ENCODE measurements at regions not wholly inside any gene's neighbourhood (a gene's known extent, or its start where the extent isn't known, plus 50 kb on each side); places are given as distances from the start of the nearest gene placed in this dataset.

DNA sequence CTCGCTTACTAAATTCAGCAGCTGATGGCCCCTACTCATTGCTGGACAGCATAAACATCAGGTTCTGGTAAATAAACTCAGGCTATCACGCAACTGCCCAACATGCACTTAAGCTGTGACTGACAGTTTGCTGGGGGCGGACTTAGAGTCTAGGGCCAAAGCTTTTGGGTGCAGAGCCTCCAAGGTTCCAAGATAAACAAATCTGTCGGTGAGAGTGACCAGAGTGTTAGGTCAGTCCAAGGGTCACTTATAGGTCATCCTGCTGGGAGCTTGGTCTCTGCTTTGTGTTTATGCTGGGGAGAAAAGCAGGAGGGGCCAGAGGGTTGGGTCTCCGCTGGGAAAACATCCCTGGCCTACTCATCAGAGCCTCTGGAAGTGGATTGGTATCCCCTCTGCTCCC, 188.6 kb upstream of the GATA6 start:
- no peak overlapping the region for H4K5ac ChIP-seq (ENCODE audit: low read depth, low read length)
- no peaks in the 10 kb centered on the region for H3K36me3 ChIP-seq (ENCODE audit: control insufficient read depth, insufficient read depth, low read length)
- H3K9ac ChIP-seq (ENCODE audit: low read depth, low read length), result no peak overlapping the region
- H3K23ac ChIP-seq (ENCODE audit: low read depth, low read length), result no peak overlapping the region
- H2BK120ac ChIP-seq (ENCODE audit: low read depth, low read length), result no peak overlapping the region
- H3K4me1 ChIP-seq (ENCODE audit: control insufficient read depth, insufficient read depth, low read length), result no peaks in the 10 kb centered on the region
- no peak overlapping the region for H4K8ac ChIP-seq (ENCODE audit: low read depth in 2 of 2, low read length in 2 of 2)
- no peak overlapping the region for H3K14ac ChIP-seq (replicated peaks; ENCODE audit: low read depth, low read length)
- H3K9me1 ChIP-seq (ENCODE audit: insufficient read depth, low read length), result no peaks in the 10 kb centered on the region
- intact Hi-C loops (cut with micrococcal nuclease), result no loop called here
- no TSS peak for BruUV-seq (replicated peaks)
- no peak overlapping the region for H2BK5ac ChIP-seq (ENCODE audit: low read depth, low read length, poor library complexity, severe bottlenecking)
- no peak overlapping the region for H4K91ac ChIP-seq (ENCODE audit: insufficient read depth, low read depth, low read length)
- no peak overlapping the region for H2AK5ac ChIP-seq (ENCODE audit: low read depth, low read length)
- ATAC-seq (ENCODE audit: low read depth) (no peak), DNase-seq (no peak)
- no peak overlapping the region for H3K18ac ChIP-seq (ENCODE audit: low read depth, low read length)
- no peak overlapping the region for H2BK15ac ChIP-seq (ENCODE audit: low read depth, low read length)
- in situ Hi-C loops (cut with MboI; ENCODE audit: low sequenced_read_pairs), result no loop called here
- H2AK9ac ChIP-seq (replicated peaks; ENCODE audit: low read depth, low read length, poor library complexity), result no peak overlapping the region
- CTCF ChIA-PET, result interaction anchor here (0.6 to 1.0 kb wide), 2 partner anchors 17 to 19 kb away, joined by 3 read pairs; no protein-coding TSS in a partner anchor
- POLR2A ChIA-PET (ENCODE audit: unreplicated experiment), result no interaction called here
- H3K27me3 ChIP-seq (ENCODE audit: control insufficient read depth, insufficient read depth, low read length), result peaks cover 5% of the 10 kb centered on the region
- H3K4me3 ChIP-seq (ENCODE audit: insufficient read depth, low read depth, low read length), result no peak overlapping the region
- H3K56ac ChIP-seq (ENCODE audit: extremely low read depth, insufficient read depth, low read length), result no peak overlapping the region
- H3K4me2 ChIP-seq (ENCODE audit: low read depth, low read length), result no peak overlapping the region
- no peak overlapping the region for H3K27ac ChIP-seq (ENCODE audit: insufficient read depth, low read length)
- TF ChIP-seq MAZ (IDR thresholded peaks at IDR 0.05; ENCODE audit: borderline replicate concordance, low read depth, low read length), result no peak
- no peak for TF ChIP-seq MXI1 (IDR thresholded peaks at IDR 0.05; ENCODE audit: borderline replicate concordance, low read depth, low read length)
- no peak for TF ChIP-seq BHLHE40 (IDR thresholded peaks at IDR 0.05; ENCODE audit: low read depth, low read length)
- TF ChIP-seq, protein P1, sequence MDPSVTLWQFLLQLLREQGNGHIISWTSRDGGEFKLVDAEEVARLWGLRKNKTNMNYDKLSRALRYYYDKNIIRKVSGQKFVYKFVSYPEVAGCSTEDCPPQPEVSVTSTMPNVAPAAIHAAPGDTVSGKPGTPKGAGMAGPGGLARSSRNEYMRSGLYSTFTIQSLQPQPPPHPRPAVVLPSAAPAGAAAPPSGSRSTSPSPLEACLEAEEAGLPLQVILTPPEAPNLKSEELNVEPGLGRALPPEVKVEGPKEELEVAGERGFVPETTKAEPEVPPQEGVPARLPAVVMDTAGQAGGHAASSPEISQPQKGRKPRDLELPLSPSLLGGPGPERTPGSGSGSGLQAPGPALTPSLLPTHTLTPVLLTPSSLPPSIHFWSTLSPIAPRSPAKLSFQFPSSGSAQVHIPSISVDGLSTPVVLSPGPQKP (IDR thresholded peaks at IDR 0.05; ENCODE audit: borderline replicate concordance, low read depth, low read length), result no peak
- TF ChIP-seq, protein P2, sequence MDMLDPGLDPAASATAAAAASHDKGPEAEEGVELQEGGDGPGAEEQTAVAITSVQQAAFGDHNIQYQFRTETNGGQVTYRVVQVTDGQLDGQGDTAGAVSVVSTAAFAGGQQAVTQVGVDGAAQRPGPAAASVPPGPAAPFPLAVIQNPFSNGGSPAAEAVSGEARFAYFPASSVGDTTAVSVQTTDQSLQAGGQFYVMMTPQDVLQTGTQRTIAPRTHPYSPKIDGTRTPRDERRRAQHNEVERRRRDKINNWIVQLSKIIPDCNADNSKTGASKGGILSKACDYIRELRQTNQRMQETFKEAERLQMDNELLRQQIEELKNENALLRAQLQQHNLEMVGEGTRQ (IDR thresholded peaks at IDR 0.05; ENCODE audit: low read depth, low read length), result no peak
- no peak for TF ChIP-seq MAFK (IDR thresholded peaks at IDR 0.05; ENCODE audit: low read depth, low read length)
- no peak for TF ChIP-seq FOS (IDR thresholded peaks at IDR 0.05; ENCODE audit: low read depth, low read length)
- no peak for TF ChIP-seq NFE2L2 (IDR thresholded peaks at IDR 0.05; ENCODE audit: low read depth, low read length)
- no peak for TF ChIP-seq RFX5 (IDR thresholded peaks at IDR 0.05; ENCODE audit: low read depth, low read length)
- TF ChIP-seq RAD21 (IDR thresholded peaks at IDR 0.05; ENCODE audit: low read length), result no peak
- TF ChIP-seq POLR2A (IDR thresholded peaks at IDR 0.05; ENCODE audit: low read depth, low read length), result no peak
- TF ChIP-seq, protein P3, sequence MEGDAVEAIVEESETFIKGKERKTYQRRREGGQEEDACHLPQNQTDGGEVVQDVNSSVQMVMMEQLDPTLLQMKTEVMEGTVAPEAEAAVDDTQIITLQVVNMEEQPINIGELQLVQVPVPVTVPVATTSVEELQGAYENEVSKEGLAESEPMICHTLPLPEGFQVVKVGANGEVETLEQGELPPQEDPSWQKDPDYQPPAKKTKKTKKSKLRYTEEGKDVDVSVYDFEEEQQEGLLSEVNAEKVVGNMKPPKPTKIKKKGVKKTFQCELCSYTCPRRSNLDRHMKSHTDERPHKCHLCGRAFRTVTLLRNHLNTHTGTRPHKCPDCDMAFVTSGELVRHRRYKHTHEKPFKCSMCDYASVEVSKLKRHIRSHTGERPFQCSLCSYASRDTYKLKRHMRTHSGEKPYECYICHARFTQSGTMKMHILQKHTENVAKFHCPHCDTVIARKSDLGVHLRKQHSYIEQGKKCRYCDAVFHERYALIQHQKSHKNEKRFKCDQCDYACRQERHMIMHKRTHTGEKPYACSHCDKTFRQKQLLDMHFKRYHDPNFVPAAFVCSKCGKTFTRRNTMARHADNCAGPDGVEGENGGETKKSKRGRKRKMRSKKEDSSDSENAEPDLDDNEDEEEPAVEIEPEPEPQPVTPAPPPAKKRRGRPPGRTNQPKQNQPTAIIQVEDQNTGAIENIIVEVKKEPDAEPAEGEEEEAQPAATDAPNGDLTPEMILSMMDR (conservative IDR thresholded peaks at IDR 0.05; ENCODE audit: low read depth, low read length), result no peak
- TF ChIP-seq SMC3 (IDR thresholded peaks at IDR 0.05; ENCODE audit: low read depth, low read length), result no peak
- TF ChIP-seq CEBPB (IDR thresholded peaks at IDR 0.05; ENCODE audit: low read depth, low read length), result no peak
- no peak for TF ChIP-seq RCOR1 (IDR thresholded peaks at IDR 0.05; ENCODE audit: insufficient replicate concordance, low read length)
- no peak for TF ChIP-seq CHD1 (IDR thresholded peaks at IDR 0.05; ENCODE audit: low read depth, low read length)
- H3K9me3 ChIP-seq (ENCODE audit: control insufficient read depth, insufficient read depth, low read length), result no peaks in the 10 kb centered on the region
- dilution Hi-C loops (cut with HindIII; ENCODE audit: low sequenced_read_pairs, unreplicated experiment), result no loop called here
- no peaks in the 10 kb centered on the region for H4K20me1 ChIP-seq (ENCODE audit: insufficient read depth, low read length)
- no peaks in the 10 kb centered on the region for H3K79me1 ChIP-seq (ENCODE audit: low read depth in 1 of 2, low read length in 2 of 2)
- no peak overlapping the region for H3K4ac ChIP-seq (ENCODE audit: low read depth, low read length)
- WGBS, 2 experiments (ENCODE audit: extremely low coverage in 2 of 2, insufficient read length in 1 of 2), result 43% methylated on average over 2 of the region's 5 CpGs; no CpG with 5 or more reads in 1 of the 2 experiments
- no peak overlapping the region for H2BK20ac ChIP-seq (ENCODE audit: low read depth, low read length)
- no peak overlapping the region for H2AFZ ChIP-seq (replicated peaks; ENCODE audit: low read length, poor library complexity)

Measured in IMR-90 (cell line).